ENCODE measurements at regions not wholly inside any gene's neighbourhood (a gene's known extent, or its start where the extent isn't known, plus 50 kb on each side); places are given as distances from the start of the nearest gene placed in this dataset.

DNA sequence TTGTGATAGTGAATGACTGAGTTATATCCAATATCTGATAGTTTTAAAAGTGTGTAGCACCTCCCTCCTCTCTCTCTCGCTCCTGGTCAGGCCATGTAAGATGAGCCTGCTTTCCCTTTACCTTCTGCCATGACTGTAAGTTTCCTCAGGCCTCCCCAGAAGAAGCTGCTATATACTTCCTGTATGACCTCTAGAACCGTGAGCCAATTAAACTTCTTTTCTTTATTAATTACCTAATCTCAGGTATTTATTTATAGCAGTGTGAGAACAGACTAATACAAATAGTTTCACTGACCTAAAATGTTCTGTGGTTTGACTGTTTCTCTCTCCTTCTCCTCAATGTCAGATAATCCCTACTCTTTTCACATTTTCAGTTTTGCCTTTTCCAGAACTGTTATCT lies 321.3 kb upstream of the MBL2 start:
- Mint-ChIP-seq H3K36me3 (ENCODE audit: unreplicated experiment) (no peaks in the 10 kb centered on the region), H3K27ac (ENCODE audit: unreplicated experiment) (no peak overlapping the region), H3K4me3 (ENCODE audit: unreplicated experiment) (no peak overlapping the region), H3K27me3 (ENCODE audit: unreplicated experiment) (no peaks in the 10 kb centered on the region), H3K4me1 (ENCODE audit: unreplicated experiment) (no peaks in the 10 kb centered on the region), H3K9me3 (ENCODE audit: unreplicated experiment) (no peaks in the 10 kb centered on the region)
- TF ChIP-seq, protein P1, sequence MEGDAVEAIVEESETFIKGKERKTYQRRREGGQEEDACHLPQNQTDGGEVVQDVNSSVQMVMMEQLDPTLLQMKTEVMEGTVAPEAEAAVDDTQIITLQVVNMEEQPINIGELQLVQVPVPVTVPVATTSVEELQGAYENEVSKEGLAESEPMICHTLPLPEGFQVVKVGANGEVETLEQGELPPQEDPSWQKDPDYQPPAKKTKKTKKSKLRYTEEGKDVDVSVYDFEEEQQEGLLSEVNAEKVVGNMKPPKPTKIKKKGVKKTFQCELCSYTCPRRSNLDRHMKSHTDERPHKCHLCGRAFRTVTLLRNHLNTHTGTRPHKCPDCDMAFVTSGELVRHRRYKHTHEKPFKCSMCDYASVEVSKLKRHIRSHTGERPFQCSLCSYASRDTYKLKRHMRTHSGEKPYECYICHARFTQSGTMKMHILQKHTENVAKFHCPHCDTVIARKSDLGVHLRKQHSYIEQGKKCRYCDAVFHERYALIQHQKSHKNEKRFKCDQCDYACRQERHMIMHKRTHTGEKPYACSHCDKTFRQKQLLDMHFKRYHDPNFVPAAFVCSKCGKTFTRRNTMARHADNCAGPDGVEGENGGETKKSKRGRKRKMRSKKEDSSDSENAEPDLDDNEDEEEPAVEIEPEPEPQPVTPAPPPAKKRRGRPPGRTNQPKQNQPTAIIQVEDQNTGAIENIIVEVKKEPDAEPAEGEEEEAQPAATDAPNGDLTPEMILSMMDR (IDR thresholded peaks at IDR 0.05) = no peak
- no peak for DNase-seq (ENCODE audit: extremely low spot score, unreplicated experiment)

DNA sequence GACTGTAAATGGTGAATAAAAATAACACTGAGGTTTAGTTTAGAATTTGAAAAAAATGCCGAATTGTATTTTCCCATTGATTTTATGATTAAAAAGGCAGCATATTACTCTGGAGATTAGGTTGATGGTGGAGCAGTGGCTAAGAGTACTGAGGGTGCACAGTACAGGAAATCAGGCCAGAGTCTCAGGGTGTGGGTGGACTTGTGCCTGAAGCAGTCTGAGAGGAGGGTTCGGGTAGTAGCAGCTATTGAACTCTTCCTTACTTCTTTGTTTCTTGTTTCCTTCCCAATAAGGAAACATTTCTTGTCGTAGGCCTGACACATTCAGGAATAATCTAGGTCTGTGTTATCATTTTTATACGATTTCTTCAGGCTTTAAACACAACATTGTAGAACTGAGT lies 319.0 kb upstream of the MBL2 start:
- Mint-ChIP-seq H3K27me3 (ENCODE audit: unreplicated experiment) (no peaks in the 10 kb centered on the region), H3K4me3 (ENCODE audit: unreplicated experiment) (no peak overlapping the region), H3K36me3 (ENCODE audit: unreplicated experiment) (no peaks in the 10 kb centered on the region), H3K9me3 (ENCODE audit: unreplicated experiment) (peaks cover 6% of the 10 kb centered on the region), H3K27ac (ENCODE audit: unreplicated experiment) (no peak overlapping the region), H3K4me1 (ENCODE audit: unreplicated experiment) (no peaks in the 10 kb centered on the region)
- TF ChIP-seq, protein P1 (IDR thresholded peaks at IDR 0.05) = no peak
- no peak for DNase-seq (ENCODE audit: extremely low spot score, unreplicated experiment)

DNA sequence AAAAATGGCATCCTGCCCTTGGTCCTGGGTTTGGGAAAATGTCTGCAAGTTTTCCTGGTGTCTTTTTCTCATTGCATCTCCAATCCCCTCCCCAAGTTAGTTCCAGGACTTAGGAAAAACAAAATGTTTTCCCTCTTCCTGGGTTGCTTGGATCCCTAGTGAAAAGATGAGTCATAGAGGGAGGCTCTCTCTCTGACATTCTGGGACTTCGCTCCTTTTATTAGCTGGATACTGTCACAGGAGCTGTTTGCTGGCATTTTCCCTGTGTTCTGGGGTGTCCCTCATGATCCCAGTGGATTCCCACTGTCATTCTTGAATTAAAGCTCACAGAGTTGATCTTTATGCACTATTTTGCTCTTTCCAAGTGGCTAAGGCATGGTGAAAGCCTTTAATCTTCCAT lies 316.4 kb upstream of the MBL2 start:
- H3K27me3 Mint-ChIP-seq (ENCODE audit: unreplicated experiment) = no peaks in the 10 kb centered on the region
- H3K36me3 Mint-ChIP-seq (ENCODE audit: unreplicated experiment) = no peaks in the 10 kb centered on the region
- H3K9me3 Mint-ChIP-seq (ENCODE audit: unreplicated experiment) = peaks cover 10% of the 10 kb centered on the region
- no peak overlapping the region for H3K4me3 Mint-ChIP-seq (ENCODE audit: unreplicated experiment)
- TF ChIP-seq, protein P1 (IDR thresholded peaks at IDR 0.05) = no peak
- no peak for DNase-seq (ENCODE audit: extremely low spot score, unreplicated experiment)
- H3K4me1 Mint-ChIP-seq (ENCODE audit: unreplicated experiment) = no peaks in the 10 kb centered on the region
- H3K27ac Mint-ChIP-seq (ENCODE audit: unreplicated experiment) = no peak overlapping the region

DNA sequence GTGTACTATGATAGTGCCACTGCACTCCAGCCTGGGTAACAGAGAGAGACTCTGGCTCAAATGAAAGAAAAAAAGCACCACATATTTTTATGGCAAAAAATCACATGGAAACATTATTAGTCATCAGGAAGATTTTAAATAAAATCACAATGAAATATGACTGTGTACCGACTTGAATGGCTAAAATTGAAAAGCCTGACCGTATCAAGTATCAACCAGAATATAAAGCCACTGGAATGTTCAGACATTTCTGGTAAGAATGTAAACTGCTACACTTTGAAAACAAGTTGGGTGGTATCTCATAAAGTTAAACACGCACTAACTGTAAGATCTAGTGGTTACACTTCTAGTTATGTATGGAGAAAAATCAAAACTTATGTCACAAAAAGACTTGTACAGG lies 306.7 kb upstream of the MBL2 start:
- peak overlapping the region; percentile 13 for H3K27ac Mint-ChIP-seq (ENCODE audit: unreplicated experiment)
- H3K9me3 Mint-ChIP-seq (ENCODE audit: unreplicated experiment) = no peaks in the 10 kb centered on the region
- no peaks in the 10 kb centered on the region for H3K4me1 Mint-ChIP-seq (ENCODE audit: unreplicated experiment)
- H3K36me3 Mint-ChIP-seq (ENCODE audit: unreplicated experiment) = no peaks in the 10 kb centered on the region
- H3K27me3 Mint-ChIP-seq (ENCODE audit: unreplicated experiment) = no peaks in the 10 kb centered on the region
- TF ChIP-seq, protein P1 (IDR thresholded peaks at IDR 0.05) = no peak
- DNase-seq (ENCODE audit: extremely low spot score, unreplicated experiment) = no peak
- no peak overlapping the region for H3K4me3 Mint-ChIP-seq (ENCODE audit: unreplicated experiment)

DNA sequence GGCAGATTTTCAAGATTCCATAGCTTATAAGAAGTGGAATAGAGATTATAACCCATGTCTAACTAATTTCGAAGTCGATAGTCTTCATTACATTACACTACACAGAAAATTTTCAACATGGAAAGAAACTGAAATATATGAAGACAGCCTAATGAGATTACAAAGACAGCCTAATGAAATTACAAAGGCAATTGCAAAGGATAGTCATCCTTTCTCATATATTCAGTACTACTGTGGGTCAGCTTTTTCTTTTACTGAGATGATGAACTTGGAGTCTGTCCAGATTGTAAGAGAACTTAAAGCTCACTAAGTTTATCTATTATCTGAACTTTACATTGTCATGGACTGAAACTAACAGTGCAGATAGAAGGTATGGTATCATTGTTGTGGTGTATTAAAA lies 304.4 kb upstream of the MBL2 start:
- no peak for DNase-seq (ENCODE audit: extremely low spot score, unreplicated experiment)
- TF ChIP-seq, protein P1 (IDR thresholded peaks at IDR 0.05) = no peak
- Mint-ChIP-seq H3K4me1 (ENCODE audit: unreplicated experiment) (no peaks in the 10 kb centered on the region), H3K9me3 (ENCODE audit: unreplicated experiment) (no peaks in the 10 kb centered on the region), H3K27ac (ENCODE audit: unreplicated experiment) (no peak overlapping the region), H3K27me3 (ENCODE audit: unreplicated experiment) (no peaks in the 10 kb centered on the region), H3K4me3 (ENCODE audit: unreplicated experiment) (no peak overlapping the region), H3K36me3 (ENCODE audit: unreplicated experiment) (no peaks in the 10 kb centered on the region)
